ENCODE measurements at regions not wholly inside any gene's neighbourhood (a gene's known extent, or its start where the extent isn't known, plus 50 kb on each side); places are given as distances from the start of the nearest gene placed in this dataset.

- no peak for TF ChIP-seq ZNF646 (CRISPR knock-in tag; IDR thresholded peaks at IDR 0.05)
- TF ChIP-seq HNRNPL (IDR thresholded peaks at IDR 0.05; ENCODE audit: low read depth, low read length) = no peak
- TF ChIP-seq ZNF549 (CRISPR knock-in tag; IDR thresholded peaks at IDR 0.05) = no peak
- peak; percentile 80 for TF ChIP-seq KLF11 (CRISPR knock-in tag; IDR thresholded peaks at IDR 0.05)
- no peak for TF ChIP-seq ZNF576 (CRISPR knock-in tag; IDR thresholded peaks at IDR 0.05)
- TF ChIP-seq FOXP1 (IDR thresholded peaks at IDR 0.05) = no peak
- peak; percentile 56; the same call in 1 of the 2 replicates for TF ChIP-seq FOXP1 (CRISPR knock-in tag; IDR thresholded peaks at IDR 0.05)
- TF ChIP-seq DNMT3B (CRISPR knock-in tag; conservative IDR thresholded peaks at IDR 0.05) = 0 out of 2 replicates have a peak, but pooled peaks have one; percentile 65
- TF ChIP-seq SCMH1 (CRISPR knock-in tag; IDR thresholded peaks at IDR 0.05; ENCODE audit: borderline replicate concordance) = no peak
- TF ChIP-seq ZNF329 (CRISPR knock-in tag; IDR thresholded peaks at IDR 0.05; ENCODE audit: low read depth) = no peak
- TF ChIP-seq CSRNP1 (CRISPR knock-in tag; IDR thresholded peaks at IDR 0.05) = no peak
- TF ChIP-seq PPARG (CRISPR knock-in tag; conservative IDR thresholded peaks at IDR 0.05) = peak; percentile 88
- no peak for TF ChIP-seq JDP2 (CRISPR knock-in tag; IDR thresholded peaks at IDR 0.05; ENCODE audit: borderline replicate concordance)
- TF ChIP-seq SALL2 (CRISPR knock-in tag; IDR thresholded peaks at IDR 0.05) = peak; percentile 42; the same call in 1 of the 2 replicates
- no peak for TF ChIP-seq ZNF879 (CRISPR knock-in tag; IDR thresholded peaks at IDR 0.05)
- TF ChIP-seq SUZ12 (IDR thresholded peaks at IDR 0.05; ENCODE audit: low read depth, low read length) = no peak
- TF ChIP-seq GATAD2A (CRISPR knock-in tag; IDR thresholded peaks at IDR 0.05) = peak; percentile 67; the same call in 1 of the 2 replicates
- TF ChIP-seq HOXA7 (CRISPR knock-in tag; IDR thresholded peaks at IDR 0.05) = no peak
- TF ChIP-seq ZFX (CRISPR knock-in tag; IDR thresholded peaks at IDR 0.05; ENCODE audit: low read depth) = no peak
- TF ChIP-seq, protein P1, sequence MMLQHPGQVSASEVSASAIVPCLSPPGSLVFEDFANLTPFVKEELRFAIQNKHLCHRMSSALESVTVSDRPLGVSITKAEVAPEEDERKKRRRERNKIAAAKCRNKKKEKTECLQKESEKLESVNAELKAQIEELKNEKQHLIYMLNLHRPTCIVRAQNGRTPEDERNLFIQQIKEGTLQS (CRISPR knock-in tag; IDR thresholded peaks at IDR 0.05) = peak; percentile 80
- TF ChIP-seq, protein P2, sequence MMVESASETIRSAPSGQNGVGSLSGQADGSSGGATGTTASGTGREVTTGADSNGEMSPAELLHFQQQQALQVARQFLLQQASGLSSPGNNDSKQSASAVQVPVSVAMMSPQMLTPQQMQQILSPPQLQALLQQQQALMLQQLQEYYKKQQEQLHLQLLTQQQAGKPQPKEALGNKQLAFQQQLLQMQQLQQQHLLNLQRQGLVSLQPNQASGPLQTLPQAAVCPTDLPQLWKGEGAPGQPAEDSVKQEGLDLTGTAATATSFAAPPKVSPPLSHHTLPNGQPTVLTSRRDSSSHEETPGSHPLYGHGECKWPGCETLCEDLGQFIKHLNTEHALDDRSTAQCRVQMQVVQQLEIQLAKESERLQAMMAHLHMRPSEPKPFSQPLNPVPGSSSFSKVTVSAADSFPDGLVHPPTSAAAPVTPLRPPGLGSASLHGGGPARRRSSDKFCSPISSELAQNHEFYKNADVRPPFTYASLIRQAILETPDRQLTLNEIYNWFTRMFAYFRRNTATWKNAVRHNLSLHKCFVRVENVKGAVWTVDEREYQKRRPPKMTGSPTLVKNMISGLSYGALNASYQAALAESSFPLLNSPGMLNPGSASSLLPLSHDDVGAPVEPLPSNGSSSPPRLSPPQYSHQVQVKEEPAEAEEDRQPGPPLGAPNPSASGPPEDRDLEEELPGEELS (CRISPR knock-in tag; IDR thresholded peaks at IDR 0.05) = peak; percentile 66; the same call in 1 of the 2 replicates
Measured at GRCh38 chr6:138593124-138593877, 94.0 kb upstream of the NHSL1 start (continued).
